ENCODE measurements at regions not wholly inside any gene's neighbourhood (a gene's known extent, or its start where the extent isn't known, plus 50 kb on each side); places are given as distances from the start of the nearest gene placed in this dataset.

DNA sequence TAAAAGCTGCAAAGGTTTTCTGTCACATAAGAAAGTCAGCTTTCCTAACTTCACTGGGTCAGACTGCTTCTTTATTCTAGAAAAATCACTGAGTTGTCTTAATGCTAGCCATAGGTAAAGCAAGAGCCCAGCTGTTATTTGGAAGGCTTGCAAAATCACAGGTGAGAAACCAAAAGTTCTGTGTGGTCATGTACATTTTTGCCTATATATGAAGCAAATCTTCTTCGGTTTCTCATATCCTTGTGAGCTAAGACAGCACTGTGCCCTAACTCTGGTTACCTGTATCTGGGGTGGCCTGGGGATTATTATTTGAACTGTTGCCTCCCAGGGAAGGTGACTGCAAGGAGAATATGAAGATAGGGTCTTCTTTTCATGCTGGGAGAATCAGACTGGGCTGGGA lies 444.9 kb upstream of the CLINT1 start:
- Mint-ChIP-seq H3K36me3 (ENCODE audit: insufficient read depth, unreplicated experiment) (no peaks in the 10 kb centered on the region), H3K27ac (ENCODE audit: low read depth, unreplicated experiment) (no peak overlapping the region), H3K9me3 (ENCODE audit: unreplicated experiment) (no peaks in the 10 kb centered on the region), H3K4me1 (ENCODE audit: insufficient read depth, unreplicated experiment) (no peaks in the 10 kb centered on the region), H3K4me3 (ENCODE audit: unreplicated experiment) (no peak overlapping the region), H3K27me3 (ENCODE audit: insufficient read depth, unreplicated experiment) (no peaks in the 10 kb centered on the region)
- no peak for DNase-seq (ENCODE audit: unreplicated experiment)
- TF ChIP-seq, protein P1, sequence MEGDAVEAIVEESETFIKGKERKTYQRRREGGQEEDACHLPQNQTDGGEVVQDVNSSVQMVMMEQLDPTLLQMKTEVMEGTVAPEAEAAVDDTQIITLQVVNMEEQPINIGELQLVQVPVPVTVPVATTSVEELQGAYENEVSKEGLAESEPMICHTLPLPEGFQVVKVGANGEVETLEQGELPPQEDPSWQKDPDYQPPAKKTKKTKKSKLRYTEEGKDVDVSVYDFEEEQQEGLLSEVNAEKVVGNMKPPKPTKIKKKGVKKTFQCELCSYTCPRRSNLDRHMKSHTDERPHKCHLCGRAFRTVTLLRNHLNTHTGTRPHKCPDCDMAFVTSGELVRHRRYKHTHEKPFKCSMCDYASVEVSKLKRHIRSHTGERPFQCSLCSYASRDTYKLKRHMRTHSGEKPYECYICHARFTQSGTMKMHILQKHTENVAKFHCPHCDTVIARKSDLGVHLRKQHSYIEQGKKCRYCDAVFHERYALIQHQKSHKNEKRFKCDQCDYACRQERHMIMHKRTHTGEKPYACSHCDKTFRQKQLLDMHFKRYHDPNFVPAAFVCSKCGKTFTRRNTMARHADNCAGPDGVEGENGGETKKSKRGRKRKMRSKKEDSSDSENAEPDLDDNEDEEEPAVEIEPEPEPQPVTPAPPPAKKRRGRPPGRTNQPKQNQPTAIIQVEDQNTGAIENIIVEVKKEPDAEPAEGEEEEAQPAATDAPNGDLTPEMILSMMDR (IDR thresholded peaks at IDR 0.05; ENCODE audit: unreplicated experiment) = no peak
- ChIA-PET POLR2A (no interaction called here), CTCF (interaction anchor here (0.7 kb wide), 2 partner anchors 95 to 108 kb away, joined by 3 read pairs; no protein-coding TSS in a partner anchor)
- intact Hi-C loops (cut with micrococcal nuclease) = no loop called here
- BruUV-seq (replicated peaks) = no TSS peak

DNA sequence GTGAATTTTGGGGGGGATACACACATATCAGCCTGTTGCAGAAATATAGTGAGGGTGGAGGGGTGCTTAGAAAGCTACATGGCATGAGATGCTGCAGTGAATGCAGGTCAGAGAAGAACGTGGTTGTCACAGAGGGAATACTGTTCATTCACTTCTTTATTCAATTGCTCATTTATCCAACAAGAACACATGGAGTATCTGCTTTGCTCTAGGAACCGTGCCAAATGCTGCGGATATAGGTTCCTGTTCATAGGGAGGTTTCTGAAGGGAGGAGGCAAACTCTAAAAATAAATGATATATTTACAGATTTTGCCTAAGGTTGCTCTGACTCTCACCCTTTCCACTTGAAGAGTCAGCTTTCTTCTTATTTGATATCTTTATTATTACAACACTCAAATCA lies 444.3 kb upstream of the CLINT1 start:
- DNase-seq (ENCODE audit: unreplicated experiment) = no peak
- Mint-ChIP-seq H3K4me1 (ENCODE audit: insufficient read depth, unreplicated experiment) (no peaks in the 10 kb centered on the region), H3K27me3 (ENCODE audit: insufficient read depth, unreplicated experiment) (no peaks in the 10 kb centered on the region), H3K27ac (ENCODE audit: low read depth, unreplicated experiment) (no peak overlapping the region), H3K9me3 (ENCODE audit: unreplicated experiment) (no peaks in the 10 kb centered on the region), H3K36me3 (ENCODE audit: insufficient read depth, unreplicated experiment) (no peaks in the 10 kb centered on the region), H3K4me3 (ENCODE audit: unreplicated experiment) (no peak overlapping the region)
- ChIA-PET POLR2A (no interaction called here), CTCF (interaction anchor here (0.7 kb wide), 3 partner anchors 58 to 109 kb away, joined by 3 read pairs; no protein-coding TSS in a partner anchor)
- intact Hi-C loops (cut with micrococcal nuclease) = no loop called here
- no TSS peak for BruUV-seq (replicated peaks)
- TF ChIP-seq, protein P1 (IDR thresholded peaks at IDR 0.05; ENCODE audit: unreplicated experiment) = no peak

DNA sequence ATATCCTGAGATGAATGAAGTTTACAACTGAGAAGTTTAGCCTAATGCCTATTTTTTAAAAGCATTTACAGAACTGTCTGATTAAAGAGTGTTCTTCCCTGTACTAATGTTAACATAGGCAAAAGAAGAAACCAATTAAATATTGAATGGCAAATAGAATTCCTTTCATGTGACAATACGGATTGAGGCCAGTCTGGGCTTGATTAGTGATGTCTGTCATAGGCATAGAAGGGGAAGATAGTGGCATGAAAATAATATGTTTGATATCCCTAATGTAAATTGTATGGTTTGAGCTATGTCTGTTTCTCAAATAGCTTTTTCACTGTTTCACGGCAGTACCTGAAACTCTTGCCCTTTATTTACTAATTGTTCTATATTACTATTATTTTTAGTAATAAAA lies 443.1 kb upstream of the CLINT1 start:
- DNase-seq (ENCODE audit: unreplicated experiment) = no peak
- ChIA-PET CTCF (no interaction called here), POLR2A (no interaction called here)
- Mint-ChIP-seq H3K9me3 (ENCODE audit: unreplicated experiment) (peaks cover 4% of the 10 kb centered on the region), H3K27ac (ENCODE audit: low read depth, unreplicated experiment) (no peak overlapping the region), H3K4me3 (ENCODE audit: unreplicated experiment) (no peak overlapping the region), H3K36me3 (ENCODE audit: insufficient read depth, unreplicated experiment) (no peaks in the 10 kb centered on the region), H3K4me1 (ENCODE audit: insufficient read depth, unreplicated experiment) (no peaks in the 10 kb centered on the region), H3K27me3 (ENCODE audit: insufficient read depth, unreplicated experiment) (no peaks in the 10 kb centered on the region)
- TF ChIP-seq, protein P1 (IDR thresholded peaks at IDR 0.05; ENCODE audit: unreplicated experiment) = no peak
- BruUV-seq (replicated peaks) = no TSS peak
- intact Hi-C loops (cut with micrococcal nuclease) = no loop called here

DNA sequence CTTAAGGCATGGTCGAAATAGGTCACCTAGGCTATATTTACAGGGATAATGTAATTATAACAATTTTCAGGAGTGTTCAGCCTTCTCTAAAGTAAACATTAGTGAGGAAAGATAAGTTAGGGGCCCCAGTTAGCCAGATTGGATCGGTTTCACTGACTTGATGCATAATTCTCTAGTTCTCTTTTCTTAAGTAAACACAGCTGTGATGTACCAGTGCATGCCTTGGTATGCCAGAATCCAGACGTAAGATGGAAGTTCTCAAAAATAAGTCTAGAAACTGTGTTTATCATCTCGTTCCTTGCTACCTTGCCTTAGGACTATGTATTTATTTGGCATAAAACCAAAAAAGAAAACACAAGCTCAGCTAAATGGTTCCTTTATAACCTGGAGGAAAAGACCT lies 442.2 kb upstream of the CLINT1 start:
- Mint-ChIP-seq H3K9me3 (ENCODE audit: unreplicated experiment) (peaks cover 11% of the 10 kb centered on the region), H3K36me3 (ENCODE audit: insufficient read depth, unreplicated experiment) (no peaks in the 10 kb centered on the region), H3K27me3 (ENCODE audit: insufficient read depth, unreplicated experiment) (no peaks in the 10 kb centered on the region), H3K4me1 (ENCODE audit: insufficient read depth, unreplicated experiment) (no peaks in the 10 kb centered on the region), H3K27ac (ENCODE audit: low read depth, unreplicated experiment) (no peak overlapping the region), H3K4me3 (ENCODE audit: unreplicated experiment) (no peak overlapping the region)
- TF ChIP-seq, protein P1 (IDR thresholded peaks at IDR 0.05; ENCODE audit: unreplicated experiment) = no peak
- POLR2A ChIA-PET = no interaction called here
- CTCF ChIA-PET = no interaction called here
- no peak for DNase-seq (ENCODE audit: unreplicated experiment)
- intact Hi-C loops (cut with micrococcal nuclease) = no loop called here
- BruUV-seq (replicated peaks) = no TSS peak
